ENCODE measurements at regions not wholly inside any gene's neighbourhood (a gene's known extent, or its start where the extent isn't known, plus 50 kb on each side); places are given as distances from the start of the nearest gene placed in this dataset.

DNA sequence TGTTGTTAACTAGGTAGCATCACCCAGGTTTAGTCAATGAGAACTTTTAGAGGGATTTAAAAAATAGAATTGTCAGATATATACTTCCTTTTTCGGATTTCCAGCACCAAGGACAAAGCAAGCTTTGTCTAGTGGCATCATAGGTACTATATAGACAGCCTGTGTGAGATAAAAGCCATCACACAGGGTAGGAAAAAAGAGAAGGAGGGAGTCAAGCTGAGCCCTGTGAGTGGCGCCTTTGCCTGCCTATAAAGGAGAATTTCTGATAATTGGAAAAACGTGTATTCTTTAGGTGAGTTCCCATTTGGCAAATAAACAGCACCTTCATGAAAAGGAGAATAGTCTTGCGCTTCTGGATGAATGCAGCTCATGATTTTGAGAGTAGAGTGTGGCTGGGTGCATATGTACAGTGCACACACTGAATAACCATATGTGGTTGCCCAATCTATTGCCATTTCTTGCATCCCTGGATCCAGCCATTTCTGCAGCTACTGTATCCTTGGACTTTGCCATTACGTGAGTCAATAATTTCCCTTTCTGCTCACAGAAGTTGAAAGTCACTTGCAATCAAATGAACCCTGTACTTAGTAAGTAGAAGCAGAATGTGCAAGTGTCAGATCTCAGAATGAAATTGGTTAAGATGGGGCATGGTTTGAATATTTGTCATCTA, 559.9 kb upstream of the MEX3C start:
- H3K27me3 Mint-ChIP-seq (ENCODE audit: low read depth) = peaks cover 7% of the 10 kb centered on the region
- H3K4me3 Mint-ChIP-seq (ENCODE audit: unreplicated experiment) = no peak overlapping the region
- no peaks in the 10 kb centered on the region for H3K9me3 Mint-ChIP-seq (ENCODE audit: low read depth)
- H3K4me1 Mint-ChIP-seq (ENCODE audit: low read depth) = no peaks in the 10 kb centered on the region
- no peak overlapping the region for H3K27ac Mint-ChIP-seq (ENCODE audit: unreplicated experiment)
- no peak for DNase-seq (ENCODE audit: low spot score)
- no peaks in the 10 kb centered on the region for H3K36me3 Mint-ChIP-seq (ENCODE audit: low read depth)
- no peak for TF ChIP-seq CTCF (IDR thresholded peaks at IDR 0.05)

DNA sequence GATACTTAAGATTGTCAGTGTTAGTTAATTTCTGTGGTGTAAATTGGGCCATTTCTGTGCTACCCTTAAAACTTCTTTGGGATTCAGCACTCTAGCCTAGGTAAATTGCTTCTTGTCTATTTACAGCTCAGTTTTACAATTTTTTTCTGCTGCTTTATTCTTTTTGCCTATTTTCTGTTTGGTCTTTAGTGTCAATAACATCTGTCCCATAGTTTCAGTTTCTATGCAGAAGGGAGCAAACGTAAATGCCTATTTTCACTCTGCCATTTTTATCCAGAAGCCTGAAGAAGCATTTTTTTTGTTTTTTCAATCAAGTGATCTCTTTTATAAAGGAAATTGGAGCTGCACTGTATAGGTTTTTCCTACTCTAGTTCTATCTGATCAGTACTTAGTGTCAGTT, 564.9 kb upstream of the MEX3C start:
- no peaks in the 10 kb centered on the region for H3K4me1 Mint-ChIP-seq (ENCODE audit: low read depth)
- no peaks in the 10 kb centered on the region for H3K36me3 Mint-ChIP-seq (ENCODE audit: low read depth)
- peaks cover 3% of the 10 kb centered on the region for H3K9me3 Mint-ChIP-seq (ENCODE audit: low read depth)
- H3K27ac Mint-ChIP-seq (ENCODE audit: unreplicated experiment) = no peak overlapping the region
- H3K4me3 Mint-ChIP-seq (ENCODE audit: unreplicated experiment) = no peak overlapping the region
- no peak for TF ChIP-seq CTCF (IDR thresholded peaks at IDR 0.05)
- DNase-seq (ENCODE audit: low spot score) = no peak
- H3K27me3 Mint-ChIP-seq (ENCODE audit: low read depth) = peaks cover under 1% of the 10 kb centered on the region

DNA sequence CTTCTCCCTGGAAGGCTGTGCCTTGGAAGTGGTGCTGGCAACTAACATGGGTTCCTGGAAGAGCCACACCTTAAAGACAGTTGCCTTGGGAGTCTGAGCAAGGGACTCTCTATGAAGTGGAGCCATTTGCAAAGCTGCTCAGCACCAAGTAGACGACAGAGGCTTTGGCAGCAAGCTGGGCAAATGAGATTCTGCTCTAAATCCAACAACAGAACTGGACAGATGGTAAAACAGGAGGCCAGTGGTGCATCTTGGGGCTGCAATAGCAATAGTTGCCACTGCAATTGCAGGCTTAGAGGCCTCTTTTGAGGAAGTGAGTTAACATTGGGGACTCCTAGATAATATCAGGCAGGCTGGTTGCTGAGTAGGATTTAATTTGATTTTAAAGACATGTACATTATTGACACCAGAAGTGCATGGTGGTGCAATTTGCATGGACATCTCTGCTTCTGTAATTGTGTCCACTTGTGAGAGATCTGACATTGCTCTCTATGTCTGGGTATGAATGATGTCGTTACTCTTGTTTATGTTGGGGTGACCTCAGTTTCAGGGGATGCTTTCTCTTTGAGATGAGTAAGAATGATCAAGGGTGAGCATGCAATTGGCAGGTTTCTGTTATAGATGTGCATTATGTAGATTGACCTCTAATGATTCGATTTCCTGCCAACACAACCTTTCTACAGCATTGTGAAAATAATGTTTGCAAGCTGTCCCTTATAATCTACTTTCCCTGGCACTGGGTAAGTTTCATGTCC, 568.3 kb upstream of the MEX3C start:
- H3K36me3 Mint-ChIP-seq (ENCODE audit: low read depth) = no peaks in the 10 kb centered on the region
- H3K27me3 Mint-ChIP-seq (ENCODE audit: low read depth) = no peaks in the 10 kb centered on the region
- no peak for DNase-seq (ENCODE audit: low spot score)
- no peak for TF ChIP-seq CTCF (IDR thresholded peaks at IDR 0.05)
- no peaks in the 10 kb centered on the region for H3K4me1 Mint-ChIP-seq (ENCODE audit: low read depth)
- no peak overlapping the region for H3K4me3 Mint-ChIP-seq (ENCODE audit: unreplicated experiment)
- no peak overlapping the region for H3K27ac Mint-ChIP-seq (ENCODE audit: unreplicated experiment)
- H3K9me3 Mint-ChIP-seq (ENCODE audit: low read depth) = peaks cover 3% of the 10 kb centered on the region

GRCh38 chr18:51767293-51767692, 569.8 kb upstream of the MEX3C start:
- Mint-ChIP-seq H3K27me3 (ENCODE audit: low read depth) (peaks cover 3% of the 10 kb centered on the region), H3K27ac (ENCODE audit: unreplicated experiment) (no peak overlapping the region), H3K4me1 (ENCODE audit: low read depth) (no peaks in the 10 kb centered on the region), H3K4me3 (ENCODE audit: unreplicated experiment) (no peak overlapping the region), H3K36me3 (ENCODE audit: low read depth) (no peaks in the 10 kb centered on the region), H3K9me3 (ENCODE audit: low read depth) (peaks cover 3% of the 10 kb centered on the region)
- no peak for DNase-seq (ENCODE audit: low spot score)
- TF ChIP-seq CTCF (IDR thresholded peaks at IDR 0.05) = no peak

GRCh38 chr18:51778115-51778514, 561.9 kb upstream of the DCC start:
- H3K4me3 Mint-ChIP-seq (ENCODE audit: unreplicated experiment) = no peak overlapping the region
- no peak overlapping the region for H3K27ac Mint-ChIP-seq (ENCODE audit: unreplicated experiment)
- no peaks in the 10 kb centered on the region for H3K9me3 Mint-ChIP-seq (ENCODE audit: low read depth)
- H3K36me3 Mint-ChIP-seq (ENCODE audit: low read depth) = no peaks in the 10 kb centered on the region
- no peaks in the 10 kb centered on the region for H3K4me1 Mint-ChIP-seq (ENCODE audit: low read depth)
- H3K27me3 Mint-ChIP-seq (ENCODE audit: low read depth) = no peaks in the 10 kb centered on the region
- no peak for TF ChIP-seq CTCF (IDR thresholded peaks at IDR 0.05)
- no peak for DNase-seq (ENCODE audit: low spot score)
